GM12873 (cell line): ENCODE measurements at regions not wholly inside any gene's neighbourhood (a gene's known extent, or its start where the extent isn't known, plus 50 kb on each side); places are given as distances from the start of the nearest gene placed in this dataset.

Source experiments
- CTCF ChIP-seq: IDR thresholded peaks from 2 replicates; pipeline ENCODE4 v1.5.1; 2012; ENCODE audit warnings: low read depth, mild to moderate bottlenecking, moderate library complexity, low read length, control low read depth; ENCODE audit not compliant: insufficient read depth; ENCODE audit errors: missing control alignments

GRCh38 chr6:20326422-20326728 is 75.3 kb upstream of the E2F3 start:
- no peak for TF ChIP-seq CTCF

GRCh38 chr6:20327141-20327540 is 74.5 kb upstream of the E2F3 start:
- no peak for TF ChIP-seq CTCF

GRCh38 chr6:20328266-20328923 is 73.3 kb upstream of the E2F3 start:
- TF ChIP-seq CTCF = no peak

GRCh38 chr6:20328924-20329300 is 72.8 kb upstream of the E2F3 start:
- TF ChIP-seq CTCF = no peak

GRCh38 chr6:20331042-20331441 is 70.6 kb upstream of the E2F3 start:
- no peak for TF ChIP-seq CTCF

GRCh38 chr6:20331625-20332024 is 70.1 kb upstream of the E2F3 start:
- TF ChIP-seq CTCF = no peak

GRCh38 chr6:20332441-20333006 is 69.2 kb upstream of the E2F3 start:
- no peak for TF ChIP-seq CTCF

- TF ChIP-seq CTCF = no peak
Measured at GRCh38 chr6:20333721-20334269, 67.9 kb upstream of the E2F3 start.
